Tibial nerve (tissue), 4 donors: ENCODE measurements at regions not wholly inside any gene's neighbourhood (a gene's known extent, or its start where the extent isn't known, plus 50 kb on each side); places are given as distances from the start of the nearest gene placed in this dataset.

Experiments used
- DNase-seq, 2 donors: peaks; one replicate each; pipeline ENCODE4 v3.0.0-alpha.2; 2019; ENCODE audit warnings: low spot score in 2 of 2
- H3K27ac ChIP-seq, 4 donors: fragments of 200-600 bp; sonication (generic) in 3 of 4; one replicate each; pipeline ENCODE4 v1.5.1; 2017 to 2019; ENCODE audit warnings: mild to moderate bottlenecking in 1 of 4
- H3K27me3 ChIP-seq, 2 donors: fragments of 200-600 bp; sonication (generic) in 1 of 2; one replicate each; pipeline versions ENCODE4 v1.5.1 to v1.6.0; 2017 to 2019
- H3K36me3 ChIP-seq, 3 donors: fragments of 200-600 bp; sonication (generic); one replicate each; pipeline ENCODE4 v1.5.1; 2018 to 2019
- H3K4me1 ChIP-seq, 4 donors: fragments of 200-600 bp; sonication (generic) in 3 of 4; one replicate each; pipeline ENCODE4 v1.5.1; 2017 to 2019
- H3K4me3 ChIP-seq, 4 donors: fragments of 200-600 bp; sonication (generic) in 3 of 4; one replicate each; pipeline ENCODE4 v1.5.1; 2017 to 2019; ENCODE audit warnings: mild to moderate bottlenecking in 1 of 4, moderate library complexity in 1 of 4
- H3K9me3 ChIP-seq, 4 donors: fragments of 200-600 bp; sonication (generic) in 3 of 4; one replicate each; pipeline ENCODE4 v1.5.1; 2017 to 2019
- CTCF ChIP-seq, 5 experiments: fragments of 200-600 bp in 3 of 5; fragments of 450-650 bp in 2 of 5; sonication (generic) in 3 of 5; IDR thresholded peaks; one replicate each; pipeline ENCODE4 v1.5.1; 2016 to 2019; ENCODE audit warnings: antibody characterized with exemption in 5 of 5, mild to moderate bottlenecking in 3 of 5, moderate library complexity in 2 of 5
- EP300 ChIP-seq, 2 donors: sonication (generic); formaldehyde crosslinking; IDR thresholded peaks; one replicate each; pipeline ENCODE4 v1.6.1; 2017; ENCODE audit warnings: antibody characterized with exemption in 2 of 2, mild to moderate bottlenecking in 1 of 2
- POLR2A ChIP-seq, 2 donors: fragments of 450-650 bp; IDR thresholded peaks; one replicate each; pipeline ENCODE4 v1.6.1; 2017; ENCODE audit warnings: antibody characterized with exemption in 2 of 2, mild to moderate bottlenecking in 2 of 2, moderate library complexity in 2 of 2
- WGBS, 2 donors: methylation state at CpG; one replicate each; pipeline ENCODE4 v1.1.5; 2018; 5-methylcytosine and 5-hydroxymethylcytosine counted together

DNA sequence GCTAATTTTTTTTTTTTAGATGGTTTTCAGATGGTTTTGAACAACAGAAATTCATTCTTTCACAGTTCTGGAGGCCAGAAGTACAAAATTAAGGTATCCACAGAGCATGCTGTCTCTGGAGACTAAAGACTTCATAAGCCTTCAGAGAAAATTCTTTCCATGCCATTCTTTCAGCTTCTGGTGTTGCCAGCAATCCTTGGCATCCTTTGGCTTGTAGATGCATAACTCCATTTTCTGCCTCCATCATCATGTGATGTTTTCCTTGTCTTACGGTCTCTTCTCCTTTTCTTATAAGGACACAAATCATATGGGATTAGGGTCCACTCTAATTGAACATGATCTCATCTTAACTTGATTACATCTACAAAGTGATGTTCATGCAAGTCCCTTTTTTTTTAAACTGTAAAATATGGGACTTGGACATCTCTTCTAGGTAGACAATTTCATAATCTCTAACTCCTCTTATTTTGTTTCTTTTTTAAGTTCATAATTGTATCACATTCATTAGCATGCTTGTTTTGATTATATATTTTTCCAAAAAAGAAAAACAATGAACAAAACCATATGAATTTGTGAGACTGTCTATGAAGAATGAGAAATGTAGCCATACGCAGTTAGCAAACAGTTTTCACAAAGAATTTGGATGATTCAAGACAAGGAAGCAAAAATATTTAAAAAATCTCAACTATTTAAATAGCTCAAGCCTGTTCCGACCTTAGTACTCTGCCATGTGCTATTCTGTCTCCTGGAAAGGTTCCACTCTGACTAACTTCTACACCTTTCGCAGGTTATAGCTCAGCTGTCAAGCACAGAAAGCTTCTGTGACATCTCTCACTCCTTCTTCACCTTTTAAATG lies 53.1 kb upstream of the GIMD1 start:
- Histone ChIP-seq H3K4me1 (no peaks in the 10 kb centered on the region), H3K9me3 (no peaks in the 10 kb centered on the region), H3K36me3 (no peaks in the 10 kb centered on the region), H3K27ac (no peak overlapping the region), H3K27me3 (no peaks in the 10 kb centered on the region), H3K4me3 (no peak overlapping the region)
- 44 to 56% methylated on average over 4 of the region's 4 CpGs for WGBS, 2 donors
- DNase-seq = no peak
- TF ChIP-seq POLR2A (IDR thresholded peaks at IDR 0.05) = no peak

GRCh38 chr4:106418444-106418843 lies 49.9 kb upstream of the GIMD1 start:
- H3K4me1 ChIP-seq = no peaks in the 10 kb centered on the region
- DNase-seq = no peak
- no peaks in the 10 kb centered on the region for H3K9me3 ChIP-seq
- H3K4me3 ChIP-seq = no peak overlapping the region
- no peaks in the 10 kb centered on the region for H3K36me3 ChIP-seq
- 73 to 75% methylated on average over 1 of the region's 1 CpG for WGBS, 2 donors
- TF ChIP-seq CTCF (IDR thresholded peaks at IDR 0.05) = no peak
- TF ChIP-seq POLR2A (IDR thresholded peaks at IDR 0.05) = no peak
- no peak for TF ChIP-seq EP300 (IDR thresholded peaks at IDR 0.05)
- no peaks in the 10 kb centered on the region for H3K27me3 ChIP-seq
- no peak overlapping the region for H3K27ac ChIP-seq
